ENCODE measurements at regions not wholly inside any gene's neighbourhood (a gene's known extent, or its start where the extent isn't known, plus 50 kb on each side); places are given as distances from the start of the nearest gene placed in this dataset.

DNA sequence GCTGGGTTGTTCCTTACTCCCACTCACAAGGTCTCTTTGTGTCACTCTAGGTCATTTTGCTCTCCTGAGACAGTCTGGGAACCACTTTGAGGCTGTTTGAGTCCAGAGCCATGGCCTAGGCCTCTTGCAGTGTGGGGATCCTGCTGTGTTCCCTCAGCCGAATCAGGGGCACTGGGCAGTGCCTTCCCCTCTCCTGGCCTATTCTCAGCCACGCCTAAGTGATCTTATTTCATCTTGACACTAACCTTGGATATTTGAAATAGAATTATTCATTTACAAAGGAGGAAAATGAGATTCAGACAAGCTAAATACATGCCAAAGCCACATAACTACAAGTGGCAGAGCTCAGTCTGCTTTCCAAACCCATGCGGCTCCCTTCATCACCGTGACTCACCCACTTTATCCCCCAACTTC, 557.2 kb upstream of the TBL1XR1 start:
- BruUV-seq (replicated peaks): no TSS peak
- ChIA-PET CTCF (interaction anchor here (0.5 kb wide), 1 partner anchor 529 kb away, joined by 4 read pairs; no protein-coding TSS in a partner anchor), POLR2A (ENCODE audit: low non-redundant PET) (no interaction called here)
- no peak for DNase-seq (ENCODE audit: low spot score)
- Histone ChIP-seq H3K4me3 (ENCODE audit: low read depth, low read length, poor library complexity, severe bottlenecking) (no peak overlapping the region), H3K27ac (ENCODE audit: low read depth, low read length, poor library complexity, severe bottlenecking) (no peak overlapping the region), H3K9me3 (ENCODE audit: low read depth, low read length, poor library complexity, severe bottlenecking) (peaks cover 8% of the 10 kb centered on the region), H3K27me3 (replicated peaks; ENCODE audit: insufficient read depth, low read depth, low read length, poor library complexity) (no peaks in the 10 kb centered on the region), H3K4me1 (ENCODE audit: insufficient read depth, low read length, poor library complexity, severe bottlenecking) (no peaks in the 10 kb centered on the region), H3K36me3 (ENCODE audit: insufficient read depth, low read length, poor library complexity, severe bottlenecking) (no peaks in the 10 kb centered on the region)
- TF ChIP-seq, protein P1, sequence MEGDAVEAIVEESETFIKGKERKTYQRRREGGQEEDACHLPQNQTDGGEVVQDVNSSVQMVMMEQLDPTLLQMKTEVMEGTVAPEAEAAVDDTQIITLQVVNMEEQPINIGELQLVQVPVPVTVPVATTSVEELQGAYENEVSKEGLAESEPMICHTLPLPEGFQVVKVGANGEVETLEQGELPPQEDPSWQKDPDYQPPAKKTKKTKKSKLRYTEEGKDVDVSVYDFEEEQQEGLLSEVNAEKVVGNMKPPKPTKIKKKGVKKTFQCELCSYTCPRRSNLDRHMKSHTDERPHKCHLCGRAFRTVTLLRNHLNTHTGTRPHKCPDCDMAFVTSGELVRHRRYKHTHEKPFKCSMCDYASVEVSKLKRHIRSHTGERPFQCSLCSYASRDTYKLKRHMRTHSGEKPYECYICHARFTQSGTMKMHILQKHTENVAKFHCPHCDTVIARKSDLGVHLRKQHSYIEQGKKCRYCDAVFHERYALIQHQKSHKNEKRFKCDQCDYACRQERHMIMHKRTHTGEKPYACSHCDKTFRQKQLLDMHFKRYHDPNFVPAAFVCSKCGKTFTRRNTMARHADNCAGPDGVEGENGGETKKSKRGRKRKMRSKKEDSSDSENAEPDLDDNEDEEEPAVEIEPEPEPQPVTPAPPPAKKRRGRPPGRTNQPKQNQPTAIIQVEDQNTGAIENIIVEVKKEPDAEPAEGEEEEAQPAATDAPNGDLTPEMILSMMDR (conservative IDR thresholded peaks at IDR 0.05; ENCODE audit: low read depth, low read length): no peak
- TF ChIP-seq EZH2 (IDR thresholded peaks at IDR 0.05; ENCODE audit: borderline replicate concordance, low read depth, low read length, poor library complexity, severe bottlenecking): no peak
- intact Hi-C loops (cut with micrococcal nuclease; ENCODE audit: unreplicated experiment): no loop called here

DNA sequence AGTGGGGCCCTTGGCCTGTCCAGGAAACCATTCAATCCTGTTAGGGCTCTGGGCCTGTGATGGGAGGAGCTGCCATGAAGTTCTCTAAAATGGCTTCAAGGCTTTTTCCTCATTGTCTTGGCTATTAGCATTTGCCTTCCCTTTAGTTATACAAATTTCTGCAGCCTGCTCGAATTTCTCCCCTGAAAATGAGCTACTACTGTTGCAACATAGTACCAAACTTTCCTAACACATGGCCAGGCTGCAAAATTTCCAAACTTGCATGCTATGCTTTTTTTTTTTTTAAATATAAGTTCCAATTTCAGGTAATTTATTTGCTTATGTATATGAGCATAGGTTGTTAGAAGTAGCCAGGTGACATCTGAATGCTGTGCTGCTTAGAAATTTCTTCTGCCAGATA, 560.8 kb upstream of the TBL1XR1 start:
- Histone ChIP-seq H3K4me3 (ENCODE audit: low read depth, low read length, poor library complexity, severe bottlenecking) (no peak overlapping the region), H3K4me1 (ENCODE audit: insufficient read depth, low read length, poor library complexity, severe bottlenecking) (no peaks in the 10 kb centered on the region), H3K36me3 (ENCODE audit: insufficient read depth, low read length, poor library complexity, severe bottlenecking) (no peaks in the 10 kb centered on the region), H3K27me3 (replicated peaks; ENCODE audit: insufficient read depth, low read depth, low read length, poor library complexity) (no peaks in the 10 kb centered on the region), H3K27ac (ENCODE audit: low read depth, low read length, poor library complexity, severe bottlenecking) (no peak overlapping the region), H3K9me3 (ENCODE audit: low read depth, low read length, poor library complexity, severe bottlenecking) (peaks cover 8% of the 10 kb centered on the region)
- ChIA-PET CTCF (no interaction called here), POLR2A (ENCODE audit: low non-redundant PET) (no interaction called here)
- TF ChIP-seq, protein P1 (conservative IDR thresholded peaks at IDR 0.05; ENCODE audit: low read depth, low read length): no peak
- TF ChIP-seq EZH2 (IDR thresholded peaks at IDR 0.05; ENCODE audit: borderline replicate concordance, low read depth, low read length, poor library complexity, severe bottlenecking): no peak
- BruUV-seq (replicated peaks): no TSS peak
- no peak for DNase-seq (ENCODE audit: low spot score)
- intact Hi-C loops (cut with micrococcal nuclease; ENCODE audit: unreplicated experiment): no loop called here

DNA sequence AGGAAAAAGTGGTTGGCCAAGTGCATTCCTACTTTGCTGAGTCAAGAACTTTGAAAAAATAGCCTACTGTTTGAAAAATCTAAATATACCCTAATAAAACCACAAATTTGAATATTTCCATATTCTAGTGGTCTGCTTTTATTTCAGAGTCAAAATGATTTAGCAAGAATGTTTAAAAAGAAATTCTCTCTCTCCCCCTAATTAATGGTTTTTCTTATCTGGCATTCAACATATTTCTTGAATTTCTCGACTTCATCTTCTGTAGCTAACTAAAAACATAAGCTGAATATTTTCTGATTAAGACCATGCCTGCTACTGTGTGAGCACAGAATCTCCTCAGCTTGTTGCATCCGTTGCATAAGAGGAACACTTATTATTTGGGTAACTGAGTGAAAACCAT, 563.5 kb upstream of the TBL1XR1 start:
- DNase-seq (ENCODE audit: low spot score): no peak
- no peaks in the 10 kb centered on the region for H3K27me3 ChIP-seq (replicated peaks; ENCODE audit: insufficient read depth, low read depth, low read length, poor library complexity)
- intact Hi-C loops (cut with micrococcal nuclease; ENCODE audit: unreplicated experiment): no loop called here
- ChIA-PET CTCF (no interaction called here), POLR2A (ENCODE audit: low non-redundant PET) (no interaction called here)
- H3K4me1 ChIP-seq (ENCODE audit: insufficient read depth, low read length, poor library complexity, severe bottlenecking): no peaks in the 10 kb centered on the region
- no peak overlapping the region for H3K27ac ChIP-seq (ENCODE audit: low read depth, low read length, poor library complexity, severe bottlenecking)
- no TSS peak for BruUV-seq (replicated peaks)
- no peak overlapping the region for H3K4me3 ChIP-seq (ENCODE audit: low read depth, low read length, poor library complexity, severe bottlenecking)
- no peaks in the 10 kb centered on the region for H3K36me3 ChIP-seq (ENCODE audit: insufficient read depth, low read length, poor library complexity, severe bottlenecking)
- H3K9me3 ChIP-seq (ENCODE audit: low read depth, low read length, poor library complexity, severe bottlenecking): peaks cover 8% of the 10 kb centered on the region
- TF ChIP-seq, protein P1 (conservative IDR thresholded peaks at IDR 0.05; ENCODE audit: low read depth, low read length): no peak
- TF ChIP-seq EZH2 (IDR thresholded peaks at IDR 0.05; ENCODE audit: borderline replicate concordance, low read depth, low read length, poor library complexity, severe bottlenecking): no peak

Data from A673 (cell line).